Activated CD4-positive, alpha-beta T cell treated with anti-CD3 and anti-CD28 coated beads for 36 hours (primary cell): ENCODE measurements at regions not wholly inside any gene's neighbourhood (a gene's known extent, or its start where the extent isn't known, plus 50 kb on each side); places are given as distances from the start of the nearest gene placed in this dataset.
A peak's percentile ranks its signal among the peaks of the same experiment; 100 is the strongest.
"Not testable (repeated sequence)": the region's sequence is repeated elsewhere in the genome, so short reads cannot be mapped to it uniquely, and the experiment has no call there.

ENCODE experiments used
- ATAC-seq: fragments of 200-7000 bp; cut with Tn5 transposase; one replicate; pipeline ENCODE4 v1.10.0; 2021; ENCODE audit warnings: mild to moderate bottlenecking, moderate library complexity
- CTCF ChIA-PET: fragments of 350-600 bp; sonication (Branson Sonifier 250); formaldehyde crosslinking; loops from one replicate; lab custom pipeline; 2021; ENCODE audit warnings: antibody characterized with exemption; lab: Charles Lee
- POLR2A ChIA-PET: fragments of 350-600 bp; sonication (Branson Sonifier 250); formaldehyde crosslinking; loops from one replicate; lab custom pipeline; 2021; ENCODE audit warnings: antibody characterized with exemption, inconsistent platforms; lab: Charles Lee
- DNase-seq: peaks from one replicate; pipeline ENCODE4 v3.0.0-alpha.2; 2020
- H3K27ac Mint-ChIP-seq: one replicate; pipeline ENCODE4 v1.8.0; 2021; ENCODE audit warnings: mixed read lengths
- H3K27me3 Mint-ChIP-seq: one replicate; pipeline ENCODE4 v1.8.0; 2021; ENCODE audit warnings: mixed read lengths
- H3K36me3 Mint-ChIP-seq: one replicate; pipeline ENCODE4 v1.8.0; 2021; ENCODE audit warnings: low read depth, mixed read lengths
- H3K4me1 Mint-ChIP-seq: one replicate; pipeline ENCODE4 v1.8.0; 2021; ENCODE audit warnings: mixed read lengths
- H3K4me3 Mint-ChIP-seq: one replicate; pipeline ENCODE4 v1.8.0; 2021; ENCODE audit warnings: mild to moderate bottlenecking, moderate library complexity, mixed read lengths
- H3K9me3 Mint-ChIP-seq: one replicate; pipeline ENCODE4 v1.8.0; 2021; ENCODE audit warnings: low read depth, mixed read lengths
- intact Hi-C, 2 experiments: fragments of 100-400 bp; cut with DNase I in 1 of 2; cut with micrococcal nuclease in 1 of 2; formaldehyde crosslinking; loops; one replicate each; pipeline versions ENCODE4 v1.14.2 to v1.15.1; 2022 to 2024; cut with DNase I, micrococcal nuclease

- intact Hi-C loops: loop anchor here (1.0 to 2.0 kb wide), 2 partner anchors 57 to 58 kb away; no protein-coding TSS in a partner anchor
- H3K4me3 Mint-ChIP-seq: peak overlapping the region; percentile 53
- H3K4me1 Mint-ChIP-seq: peaks cover 16% of the 10 kb centered on the region
- ATAC-seq (peak; percentile 84), DNase-seq (peak; percentile 17)
- no peaks in the 10 kb centered on the region for H3K36me3 Mint-ChIP-seq
- no peaks in the 10 kb centered on the region for H3K27me3 Mint-ChIP-seq
- H3K27ac Mint-ChIP-seq: peak overlapping the region; percentile 96
- ChIA-PET CTCF (interaction anchor here (1.3 to 1.9 kb wide), 3 partner anchors 13 to 74 kb away, joined by 3 to 5 read pairs (median 3); no protein-coding TSS in a partner anchor), POLR2A (no interaction called here)
- no peaks in the 10 kb centered on the region for H3K9me3 Mint-ChIP-seq
Measured at GRCh38 chrX:109782994-109783700, 50.1 kb upstream of the ACSL4 start.

GRCh38 chrX:109783701-109784079, 50.6 kb upstream of the ACSL4 start:
- Mint-ChIP-seq H3K36me3 (no peaks in the 10 kb centered on the region), H3K9me3 (no peaks in the 10 kb centered on the region), H3K4me1 (peaks cover 16% of the 10 kb centered on the region), H3K27me3 (no peaks in the 10 kb centered on the region), H3K27ac (peak overlapping the region; percentile 96), H3K4me3 (no peak overlapping the region)
- CTCF ChIA-PET: interaction anchor here (1.3 to 1.9 kb wide), 3 partner anchors 12 to 73 kb away, joined by 3 to 5 read pairs (median 3); no protein-coding TSS in a partner anchor
- no peak for DNase-seq
- intact Hi-C loops: loop anchor here (1.0 to 2.0 kb wide), 2 partner anchors 57 kb away; no protein-coding TSS in a partner anchor
- ATAC-seq: no peak
- POLR2A ChIA-PET: no interaction called here

GRCh38 chrX:109785053-109785452, 52.0 kb upstream of the ACSL4 start:
- Mint-ChIP-seq H3K36me3 (no peaks in the 10 kb centered on the region), H3K27me3 (peaks cover under 1% of the 10 kb centered on the region), H3K27ac (no peak overlapping the region), H3K9me3 (no peaks in the 10 kb centered on the region), H3K4me1 (peaks cover 16% of the 10 kb centered on the region), H3K4me3 (no peak overlapping the region)
- DNase-seq (no peak), ATAC-seq (no peak)
- intact Hi-C loops: no loop called here
- CTCF ChIA-PET: no interaction called here
- POLR2A ChIA-PET: no interaction called here

GRCh38 chrX:109790511-109790910, 57.5 kb upstream of the ACSL4 start:
- H3K9me3 Mint-ChIP-seq, intact Hi-C loops, H3K4me1 Mint-ChIP-seq, CTCF ChIA-PET, DNase-seq, H3K36me3 Mint-ChIP-seq, H3K27ac Mint-ChIP-seq, ATAC-seq, H3K27me3 Mint-ChIP-seq, POLR2A ChIA-PET, H3K4me3 Mint-ChIP-seq: not testable (repeated sequence)

- Mint-ChIP-seq H3K4me3 (no peak overlapping the region), H3K27ac (no peak overlapping the region), H3K9me3 (no peaks in the 10 kb centered on the region), H3K4me1 (no peaks in the 10 kb centered on the region), H3K36me3 (no peaks in the 10 kb centered on the region), H3K27me3 (peaks cover 9% of the 10 kb centered on the region)
- no peak for DNase-seq
- CTCF ChIA-PET: no interaction called here
- intact Hi-C loops: no loop called here
- POLR2A ChIA-PET: no interaction called here
- ATAC-seq: no peak
Measured at GRCh38 chrX:109793191-109793590, 60.1 kb upstream of the ACSL4 start.

GRCh38 chrX:109795682-109796081, 62.6 kb upstream of the ACSL4 start:
- ChIA-PET CTCF (interaction anchor here (1.9 kb wide), 1 partner anchor 12 kb away, joined by 5 read pairs; no protein-coding TSS in a partner anchor), POLR2A (no interaction called here)
- ATAC-seq: no peak
- no peaks in the 10 kb centered on the region for H3K4me1 Mint-ChIP-seq
- intact Hi-C loops: no loop called here
- no peak for DNase-seq
- H3K27me3 Mint-ChIP-seq: peaks cover 8% of the 10 kb centered on the region
- no peaks in the 10 kb centered on the region for H3K9me3 Mint-ChIP-seq
- H3K36me3 Mint-ChIP-seq: no peaks in the 10 kb centered on the region
- H3K4me3 Mint-ChIP-seq: no peak overlapping the region
- no peak overlapping the region for H3K27ac Mint-ChIP-seq

- Mint-ChIP-seq H3K4me1 (no peaks in the 10 kb centered on the region), H3K27me3 (peaks cover 8% of the 10 kb centered on the region), H3K36me3 (no peaks in the 10 kb centered on the region), H3K4me3 (no peak overlapping the region), H3K27ac (no peak overlapping the region), H3K9me3 (no peaks in the 10 kb centered on the region)
- intact Hi-C loops: no loop called here
- ATAC-seq: no peak
- POLR2A ChIA-PET: no interaction called here
- no peak for DNase-seq
- CTCF ChIA-PET: no interaction called here
Measured at GRCh38 chrX:109797311-109797975, 64.4 kb upstream of the ACSL4 start.

- ATAC-seq (no peak), DNase-seq (no peak)
- H3K36me3 Mint-ChIP-seq: no peaks in the 10 kb centered on the region
- CTCF ChIA-PET: interaction anchor here (0.9 kb wide), 1 partner anchor 99 kb away, joined by 3 read pairs; no protein-coding TSS in a partner anchor
- intact Hi-C loops: no loop called here
- no peaks in the 10 kb centered on the region for H3K4me1 Mint-ChIP-seq
- H3K27me3 Mint-ChIP-seq: peaks cover 2% of the 10 kb centered on the region
- H3K27ac Mint-ChIP-seq: no peak overlapping the region
- no peak overlapping the region for H3K4me3 Mint-ChIP-seq
- H3K9me3 Mint-ChIP-seq: no peaks in the 10 kb centered on the region
- POLR2A ChIA-PET: no interaction called here
Measured at GRCh38 chrX:109812236-109812635, 79.2 kb upstream of the ACSL4 start.

- no peak overlapping the region for H3K4me3 Mint-ChIP-seq
- no peaks in the 10 kb centered on the region for H3K36me3 Mint-ChIP-seq
- no peak overlapping the region for H3K27ac Mint-ChIP-seq
- no peaks in the 10 kb centered on the region for H3K9me3 Mint-ChIP-seq
- no peak for ATAC-seq
- ChIA-PET POLR2A (no interaction called here), CTCF (no interaction called here)
- DNase-seq: no peak
- no peaks in the 10 kb centered on the region for H3K4me1 Mint-ChIP-seq
- peaks cover 2% of the 10 kb centered on the region for H3K27me3 Mint-ChIP-seq
- intact Hi-C loops: no loop called here
Measured at GRCh38 chrX:109813236-109813635, 80.2 kb upstream of the ACSL4 start.

GRCh38 chrX:109818976-109819375, 85.9 kb upstream of the ACSL4 start:
- Mint-ChIP-seq H3K9me3 (no peaks in the 10 kb centered on the region), H3K36me3 (no peaks in the 10 kb centered on the region), H3K4me3 (no peak overlapping the region), H3K27me3 (peaks cover 2% of the 10 kb centered on the region), H3K4me1 (no peaks in the 10 kb centered on the region), H3K27ac (no peak overlapping the region)
- ATAC-seq (no peak), DNase-seq (no peak)
- CTCF ChIA-PET: interaction anchor here (0.6 kb wide), 1 partner anchor 11 kb away, joined by 3 read pairs; no protein-coding TSS in a partner anchor
- POLR2A ChIA-PET: no interaction called here
- intact Hi-C loops: no loop called here

- ATAC-seq: no peak
- H3K9me3 Mint-ChIP-seq: no peaks in the 10 kb centered on the region
- intact Hi-C loops: no loop called here
- H3K36me3 Mint-ChIP-seq: no peaks in the 10 kb centered on the region
- no peak overlapping the region for H3K27ac Mint-ChIP-seq
- POLR2A ChIA-PET: no interaction called here
- no peaks in the 10 kb centered on the region for H3K27me3 Mint-ChIP-seq
- CTCF ChIA-PET: no interaction called here
- H3K4me1 Mint-ChIP-seq: no peaks in the 10 kb centered on the region
- DNase-seq: no peak
- H3K4me3 Mint-ChIP-seq: no peak overlapping the region
Measured at GRCh38 chrX:109822861-109823260, 89.8 kb upstream of the ACSL4 start.
